ENCODE measurements at regions not wholly inside any gene's neighbourhood (a gene's known extent, or its start where the extent isn't known, plus 50 kb on each side); places are given as distances from the start of the nearest gene placed in this dataset.

GRCh38 chr22:48140261-48140813 is 1377.9 kb downstream of the TBC1D22A start:
- no peak for TF ChIP-seq GATA2 (IDR thresholded peaks at IDR 0.05; ENCODE audit: low read depth, low read length)
- TF ChIP-seq GATA3 (IDR thresholded peaks at IDR 0.05; ENCODE audit: low read depth, low read length): no peak
